Neutrophil (primary cell): ENCODE measurements at regions not wholly inside any gene's neighbourhood (a gene's known extent, or its start where the extent isn't known, plus 50 kb on each side); places are given as distances from the start of the nearest gene placed in this dataset.

Experiments
- H3K27ac ChIP-seq: fragments of 200-600 bp; sonication (generic); 2 replicates; pipeline ENCODE4 v1.5.1; 2016; ENCODE audit warnings: mild to moderate bottlenecking, moderate library complexity
- H3K27me3 ChIP-seq: fragments of 200-600 bp; sonication (generic); 2 replicates; pipeline ENCODE4 v1.6.0; 2016; ENCODE audit warnings: mild to moderate bottlenecking
- H3K36me3 ChIP-seq: fragments of 200-600 bp; sonication (generic); 2 replicates; pipeline ENCODE4 v1.5.1; 2017
- H3K4me1 ChIP-seq, 2 experiments: fragments of 200-600 bp in 1 of 2; sonication (generic) in 1 of 2; 1 replicate in 1 of 2; 2 replicates in 1 of 2; pipeline versions ENCODE4 v1.5.1 to v1.6.1; 2013 to 2016; ENCODE audit warnings: low read depth in 1 of 2, low read length in 1 of 2, mild to moderate bottlenecking in 1 of 2, moderate library complexity in 1 of 2; ENCODE audit not compliant: control insufficient read depth in 1 of 2, insufficient read depth in 1 of 2
- H3K4me3 ChIP-seq, 2 experiments: fragments of 200-600 bp in 1 of 2; sonication (generic) in 1 of 2; 1 replicate in 1 of 2; 2 replicates in 1 of 2; pipeline ENCODE4 v1.5.1; 2013 to 2016; ENCODE audit warnings: low read depth in 1 of 2, low read length in 1 of 2, mild to moderate bottlenecking in 1 of 2, moderate library complexity in 1 of 2
- H3K9me3 ChIP-seq: fragments of 200-600 bp; sonication (generic); 2 replicates; pipeline ENCODE4 v1.5.1; 2016
- TF ChIP-seq, protein P1 (sequence below): fragments of 200-600 bp; sonication (generic); IDR thresholded peaks from 2 replicates; pipeline ENCODE4 v1.5.1; 2016; ENCODE audit warnings: antibody characterized with exemption

DNA sequence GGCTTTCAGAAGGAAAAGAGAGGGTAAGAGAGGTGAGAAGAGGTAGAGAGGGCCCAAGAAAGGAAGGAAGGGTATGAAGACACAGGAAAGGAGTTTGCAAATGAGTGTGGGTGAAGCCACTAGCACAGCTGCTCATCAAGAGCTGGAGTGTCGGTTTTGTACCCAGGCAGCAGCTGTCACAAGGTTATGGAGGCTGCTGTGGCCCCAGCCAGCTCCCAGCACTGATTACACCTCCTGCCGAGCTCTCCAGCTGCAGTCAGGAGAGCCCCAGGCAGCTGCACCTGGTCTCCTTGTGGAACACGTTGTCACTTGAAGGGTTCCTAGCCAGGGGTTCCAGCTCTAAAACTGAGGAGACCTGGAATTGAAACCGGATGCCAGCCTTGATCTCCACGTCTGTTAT is 60.4 kb upstream of the CHD2 start:
- H3K27ac ChIP-seq, result peak overlapping the region; percentile 83
- peak overlapping the region; percentile 32 to 40 for H3K4me3 ChIP-seq
- TF ChIP-seq, protein P1, sequence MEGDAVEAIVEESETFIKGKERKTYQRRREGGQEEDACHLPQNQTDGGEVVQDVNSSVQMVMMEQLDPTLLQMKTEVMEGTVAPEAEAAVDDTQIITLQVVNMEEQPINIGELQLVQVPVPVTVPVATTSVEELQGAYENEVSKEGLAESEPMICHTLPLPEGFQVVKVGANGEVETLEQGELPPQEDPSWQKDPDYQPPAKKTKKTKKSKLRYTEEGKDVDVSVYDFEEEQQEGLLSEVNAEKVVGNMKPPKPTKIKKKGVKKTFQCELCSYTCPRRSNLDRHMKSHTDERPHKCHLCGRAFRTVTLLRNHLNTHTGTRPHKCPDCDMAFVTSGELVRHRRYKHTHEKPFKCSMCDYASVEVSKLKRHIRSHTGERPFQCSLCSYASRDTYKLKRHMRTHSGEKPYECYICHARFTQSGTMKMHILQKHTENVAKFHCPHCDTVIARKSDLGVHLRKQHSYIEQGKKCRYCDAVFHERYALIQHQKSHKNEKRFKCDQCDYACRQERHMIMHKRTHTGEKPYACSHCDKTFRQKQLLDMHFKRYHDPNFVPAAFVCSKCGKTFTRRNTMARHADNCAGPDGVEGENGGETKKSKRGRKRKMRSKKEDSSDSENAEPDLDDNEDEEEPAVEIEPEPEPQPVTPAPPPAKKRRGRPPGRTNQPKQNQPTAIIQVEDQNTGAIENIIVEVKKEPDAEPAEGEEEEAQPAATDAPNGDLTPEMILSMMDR, result no peak
- peaks cover 52 to 55% of the 10 kb centered on the region in 2 experiments for H3K4me1 ChIP-seq
- H3K9me3 ChIP-seq, result no peaks in the 10 kb centered on the region
- no peaks in the 10 kb centered on the region for H3K27me3 ChIP-seq
- no peaks in the 10 kb centered on the region for H3K36me3 ChIP-seq

DNA sequence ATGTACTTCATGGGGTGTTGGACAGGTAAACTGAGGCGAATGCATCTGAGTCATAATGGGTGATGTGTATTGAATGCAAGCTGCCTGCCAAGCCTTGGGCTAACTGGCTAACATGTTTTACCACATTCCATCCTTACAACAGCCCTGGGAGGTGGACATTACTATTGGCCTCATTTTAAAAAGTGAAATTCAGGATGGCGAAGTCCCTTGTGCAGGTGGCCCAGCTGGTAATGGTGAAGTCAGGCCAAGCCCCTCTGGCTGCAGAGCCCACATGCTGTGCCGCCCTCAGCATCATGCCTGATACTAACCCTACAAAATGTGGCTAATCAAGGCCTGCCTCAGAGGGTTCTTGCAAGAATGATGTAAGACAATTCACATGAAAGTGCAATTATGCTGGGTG is 60.0 kb upstream of the CHD2 start:
- H3K27me3 ChIP-seq, result no peaks in the 10 kb centered on the region
- H3K4me1 ChIP-seq, result peaks cover 56 to 57% of the 10 kb centered on the region in 2 experiments
- H3K9me3 ChIP-seq, result no peaks in the 10 kb centered on the region
- TF ChIP-seq, protein P1, result no peak
- H3K4me3 ChIP-seq, result peak overlapping the region; percentile 32 to 40
- no peaks in the 10 kb centered on the region for H3K36me3 ChIP-seq
- H3K27ac ChIP-seq, result peak overlapping the region; percentile 83

DNA sequence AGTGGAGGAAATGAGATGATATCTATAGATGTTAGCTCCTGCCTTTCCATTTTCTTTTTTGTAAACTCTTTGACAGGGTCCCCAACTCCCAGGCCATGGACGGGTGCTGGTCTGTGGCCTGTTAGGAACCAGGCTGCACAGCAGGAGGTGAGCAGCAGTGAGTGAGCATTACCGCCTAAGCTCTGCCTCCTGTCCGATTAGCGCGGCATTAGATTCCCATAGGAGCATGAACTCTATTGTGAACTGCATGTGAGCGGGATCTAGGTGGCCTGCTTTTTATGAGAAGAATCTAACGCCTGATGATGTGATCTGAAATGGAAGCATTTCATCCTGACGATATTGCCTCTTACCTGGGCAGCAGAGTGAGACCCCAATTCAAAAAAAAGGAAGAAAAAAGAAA is 56.8 kb upstream of the CHD2 start:
- no peaks in the 10 kb centered on the region for H3K27me3 ChIP-seq
- no peaks in the 10 kb centered on the region for H3K9me3 ChIP-seq
- TF ChIP-seq, protein P1, result no peak
- no peaks in the 10 kb centered on the region for H3K36me3 ChIP-seq
- peaks cover 73 to 77% of the 10 kb centered on the region in 2 experiments for H3K4me1 ChIP-seq
- H3K27ac ChIP-seq, result peak overlapping the region; percentile 90
- H3K4me3 ChIP-seq, result no peak overlapping the region

DNA sequence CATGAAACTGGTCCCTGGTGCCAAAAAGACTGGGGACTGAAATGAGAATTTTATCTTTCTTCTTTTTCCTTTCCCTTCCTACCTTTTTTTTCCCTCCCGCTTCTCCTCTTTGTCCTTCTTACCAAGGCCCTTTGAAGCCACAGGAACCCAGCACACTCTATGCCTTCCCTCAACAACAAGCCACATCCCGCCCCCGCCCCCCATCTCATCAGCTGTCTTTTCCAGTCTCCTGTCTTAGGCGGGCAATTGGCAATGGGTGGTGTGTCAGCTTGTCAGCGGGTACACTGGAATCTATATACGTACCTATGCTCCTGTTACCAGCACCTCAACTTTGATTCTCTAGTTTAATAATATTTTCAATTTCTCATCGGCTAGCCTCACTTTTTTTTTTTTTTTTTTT is 56.3 kb upstream of the CHD2 start:
- peaks cover 76 to 82% of the 10 kb centered on the region in 2 experiments for H3K4me1 ChIP-seq
- TF ChIP-seq, protein P1, result no peak

DNA sequence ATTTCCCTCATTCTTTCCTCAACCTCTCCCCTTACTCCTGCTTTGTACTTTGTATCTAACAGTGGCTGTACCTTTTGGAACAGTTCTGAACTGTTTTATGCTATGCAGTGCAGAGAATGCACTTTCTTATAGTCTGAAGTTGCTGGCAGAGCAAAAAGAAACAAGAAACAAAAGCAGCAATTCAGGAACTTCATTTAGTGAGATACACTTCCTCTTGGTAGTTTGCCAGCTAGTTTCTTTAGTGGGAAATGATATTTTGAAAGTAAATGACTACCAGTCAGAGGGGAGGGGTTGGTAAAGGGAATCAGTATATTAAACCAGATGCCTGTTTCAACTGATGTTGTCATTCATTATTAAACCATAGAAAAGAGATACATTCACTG is 55.0 kb upstream of the CHD2 start:
- H3K4me1 ChIP-seq, result peaks cover 73 to 84% of the 10 kb centered on the region in 2 experiments
- H3K9me3 ChIP-seq, result no peaks in the 10 kb centered on the region
- peak overlapping the region; percentile 90 for H3K27ac ChIP-seq
- TF ChIP-seq, protein P1, result peak; percentile 14
- no peaks in the 10 kb centered on the region for H3K27me3 ChIP-seq
- peak overlapping the region; percentile 48 to 51 for H3K4me3 ChIP-seq
- no peaks in the 10 kb centered on the region for H3K36me3 ChIP-seq

More for the DNA sequence above, 56.3 kb upstream of the CHD2 start:
- Histone ChIP-seq H3K9me3 (no peaks in the 10 kb centered on the region), H3K27me3 (no peaks in the 10 kb centered on the region), H3K4me3 (no peak overlapping the region), H3K27ac (peak overlapping the region; percentile 90), H3K36me3 (no peaks in the 10 kb centered on the region)

DNA sequence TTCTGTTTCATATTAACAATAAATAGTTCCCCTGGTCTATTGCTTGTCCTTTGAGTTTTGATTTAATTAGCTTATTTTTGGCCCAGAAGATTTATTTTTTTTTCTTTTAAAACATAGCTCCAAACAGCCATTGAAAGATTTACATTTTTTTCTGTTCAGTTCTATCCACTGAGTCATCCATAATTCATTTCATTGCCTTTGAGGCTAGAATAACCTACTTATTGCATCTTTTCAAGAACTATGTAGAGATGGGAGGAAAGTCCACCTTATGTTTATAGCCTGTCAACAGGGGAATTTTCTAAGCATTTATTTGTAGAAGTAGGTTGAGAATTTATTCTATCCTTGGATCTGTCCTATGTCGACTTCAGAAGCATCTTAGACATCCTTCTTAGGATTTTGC is 53.4 kb upstream of the CHD2 start:
- Histone ChIP-seq H3K4me3 (no peak overlapping the region), H3K4me1 (peaks cover 56 to 67% of the 10 kb centered on the region in 2 experiments), H3K27ac (no peak overlapping the region), H3K9me3 (no peaks in the 10 kb centered on the region), H3K27me3 (no peaks in the 10 kb centered on the region), H3K36me3 (no peaks in the 10 kb centered on the region)
- TF ChIP-seq, protein P1, result no peak
